ENCODE measurements at regions not wholly inside any gene's neighbourhood (a gene's known extent, or its start where the extent isn't known, plus 50 kb on each side); places are given as distances from the start of the nearest gene placed in this dataset.

GRCh38 chr9:87275047-87275725 lies 222.5 kb upstream of the DAPK1 start:
- no peaks in the 10 kb centered on the region for H3K9me3 Mint-ChIP-seq
- no peak overlapping the region for H3K4me3 Mint-ChIP-seq
- no peak overlapping the region for H3K27ac Mint-ChIP-seq
- H3K36me3 Mint-ChIP-seq (ENCODE audit: low read depth) = no peaks in the 10 kb centered on the region
- peaks cover 37% of the 10 kb centered on the region for H3K4me1 Mint-ChIP-seq
- H3K27me3 Mint-ChIP-seq (ENCODE audit: low read depth) = peaks cover 3% of the 10 kb centered on the region
- no peak for TF ChIP-seq CTCF (IDR thresholded peaks at IDR 0.05; ENCODE audit: unreplicated experiment in 3 of 3)

DNA sequence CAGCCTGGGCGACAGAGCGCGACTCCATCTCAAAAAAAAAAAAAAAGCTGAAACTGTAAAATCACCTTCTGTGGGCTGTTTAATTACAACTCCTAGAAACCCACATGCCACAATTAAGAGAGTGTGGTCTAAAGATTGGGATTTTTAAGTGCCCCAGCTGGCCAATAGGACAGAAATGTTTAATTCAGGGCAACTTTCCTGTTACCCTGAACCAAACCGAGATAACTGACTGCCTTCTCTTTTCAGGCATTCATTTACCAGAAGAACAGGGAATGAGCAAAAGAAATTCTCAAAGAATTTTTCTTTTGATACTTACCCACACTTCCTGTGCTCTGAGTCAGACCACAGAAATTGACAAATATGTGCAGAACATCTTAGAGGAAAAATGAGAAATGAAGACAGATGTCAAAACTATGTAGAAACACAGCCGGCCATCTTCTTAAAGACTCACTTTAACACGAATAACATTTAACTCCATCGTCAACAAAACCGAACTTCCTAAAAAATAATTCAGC lies 221.3 kb upstream of the DAPK1 start:
- Mint-ChIP-seq H3K27me3 (ENCODE audit: low read depth) (peaks cover 3% of the 10 kb centered on the region), H3K27ac (peak overlapping the region in 2 of 3 experiments; percentile 29 to 47), H3K36me3 (ENCODE audit: low read depth) (no peaks in the 10 kb centered on the region), H3K9me3 (no peaks in the 10 kb centered on the region), H3K4me3 (no peak overlapping the region), H3K4me1 (peaks cover 25% of the 10 kb centered on the region)
- TF ChIP-seq CTCF (IDR thresholded peaks at IDR 0.05; ENCODE audit: unreplicated experiment in 3 of 3) = no peak

DNA sequence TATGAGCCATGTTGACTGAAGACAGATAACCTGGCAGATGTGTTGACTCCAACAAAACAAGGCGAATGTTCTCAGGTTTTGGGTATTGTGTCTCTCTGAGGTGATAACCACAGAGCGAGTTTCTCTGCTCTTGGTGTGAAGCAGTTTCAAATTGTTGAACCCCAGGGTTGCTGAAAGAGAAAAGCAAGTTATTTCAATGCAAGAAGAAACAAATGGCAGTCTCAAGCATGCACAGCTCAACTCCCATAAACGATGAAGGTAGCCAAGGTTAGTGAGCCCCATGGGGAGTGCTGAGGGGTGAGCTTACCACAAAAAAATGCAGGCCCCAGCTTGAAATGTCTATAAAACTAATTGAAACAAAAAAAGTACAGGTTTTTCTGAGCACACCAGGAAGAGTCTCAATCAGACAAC lies 220.8 kb upstream of the DAPK1 start:
- H3K4me1 Mint-ChIP-seq = peaks cover 20% of the 10 kb centered on the region
- H3K27me3 Mint-ChIP-seq (ENCODE audit: low read depth) = peaks cover 3% of the 10 kb centered on the region

GRCh38 chr9:87277346-87277745 lies 220.3 kb upstream of the DAPK1 start:
- TF ChIP-seq CTCF (IDR thresholded peaks at IDR 0.05; ENCODE audit: unreplicated experiment in 3 of 3) = no peak
- no peaks in the 10 kb centered on the region for H3K9me3 Mint-ChIP-seq
- H3K27me3 Mint-ChIP-seq (ENCODE audit: low read depth) = peaks cover 3% of the 10 kb centered on the region
- peaks cover 15% of the 10 kb centered on the region for H3K4me1 Mint-ChIP-seq
- no peak overlapping the region for H3K4me3 Mint-ChIP-seq
- H3K36me3 Mint-ChIP-seq (ENCODE audit: low read depth) = no peaks in the 10 kb centered on the region
- peak overlapping the region in 2 of 3 experiments; percentile 29 to 47 for H3K27ac Mint-ChIP-seq

More for the DNA sequence above, 220.8 kb upstream of the DAPK1 start:
- Mint-ChIP-seq H3K9me3 (no peaks in the 10 kb centered on the region), H3K4me3 (no peak overlapping the region), H3K27ac (peak overlapping the region in 2 of 3 experiments; percentile 29 to 47), H3K36me3 (ENCODE audit: low read depth) (no peaks in the 10 kb centered on the region)
- TF ChIP-seq CTCF (IDR thresholded peaks at IDR 0.05; ENCODE audit: unreplicated experiment in 3 of 3) = no peak

DNA sequence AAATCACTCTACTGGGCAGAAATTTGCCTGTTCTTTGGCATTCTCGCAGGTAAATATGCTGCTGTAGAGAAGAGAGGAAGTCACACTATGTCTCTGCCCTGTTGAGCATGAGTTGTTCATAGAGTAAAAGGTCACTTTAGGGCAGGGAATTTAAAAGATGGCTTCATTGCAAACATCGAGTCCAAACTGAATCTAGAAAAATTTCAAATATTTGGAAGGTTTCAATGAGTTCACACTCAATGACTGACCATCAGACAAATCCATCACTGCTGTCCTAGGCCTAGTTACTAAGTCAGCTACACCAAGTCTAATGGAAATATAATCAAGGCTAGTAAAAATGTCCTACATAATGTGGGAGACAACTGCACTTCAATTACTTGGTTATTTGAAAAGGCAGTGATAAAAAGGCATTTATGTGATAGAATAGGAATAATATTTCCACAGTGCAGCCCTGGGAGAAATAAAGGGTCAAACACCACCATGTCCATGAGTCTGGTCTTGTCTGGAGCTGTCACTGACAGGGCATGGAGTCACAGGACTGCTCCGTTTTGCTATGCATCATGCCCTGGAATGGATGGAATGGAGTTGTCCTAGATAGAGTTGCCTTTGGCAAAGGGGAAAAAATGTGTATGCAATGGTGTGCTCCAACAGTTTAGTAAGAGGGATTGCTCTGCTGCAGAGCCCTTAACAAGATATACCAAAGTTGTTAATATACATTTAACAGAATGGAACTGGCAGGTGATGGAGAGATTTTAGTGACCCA lies 218.5 kb upstream of the DAPK1 start:
- no peaks in the 10 kb centered on the region for H3K36me3 Mint-ChIP-seq (ENCODE audit: low read depth)
- peaks cover 3% of the 10 kb centered on the region for H3K27me3 Mint-ChIP-seq (ENCODE audit: low read depth)
- H3K4me1 Mint-ChIP-seq = peaks cover 26% of the 10 kb centered on the region
- H3K27ac Mint-ChIP-seq = no peak overlapping the region
- H3K4me3 Mint-ChIP-seq = no peak overlapping the region
- no peak for TF ChIP-seq CTCF (IDR thresholded peaks at IDR 0.05; ENCODE audit: unreplicated experiment in 3 of 3)
- H3K9me3 Mint-ChIP-seq = no peaks in the 10 kb centered on the region
